HG03520 (cell line): ENCODE measurements at regions not wholly inside any gene's neighbourhood (a gene's known extent, or its start where the extent isn't known, plus 50 kb on each side); places are given as distances from the start of the nearest gene placed in this dataset.
"Not testable (repeated sequence)": the region's sequence is repeated elsewhere in the genome, so short reads cannot be mapped to it uniquely, and the experiment has no call there.

Experiments
- ATAC-seq: cut with Tn5 transposase; IDR thresholded peaks from one replicate; pipeline ENCODE4 v1.9.1; 2021; ENCODE audit warnings: mild to moderate bottlenecking, moderate library complexity; ENCODE audit not compliant: unreplicated experiment

DNA sequence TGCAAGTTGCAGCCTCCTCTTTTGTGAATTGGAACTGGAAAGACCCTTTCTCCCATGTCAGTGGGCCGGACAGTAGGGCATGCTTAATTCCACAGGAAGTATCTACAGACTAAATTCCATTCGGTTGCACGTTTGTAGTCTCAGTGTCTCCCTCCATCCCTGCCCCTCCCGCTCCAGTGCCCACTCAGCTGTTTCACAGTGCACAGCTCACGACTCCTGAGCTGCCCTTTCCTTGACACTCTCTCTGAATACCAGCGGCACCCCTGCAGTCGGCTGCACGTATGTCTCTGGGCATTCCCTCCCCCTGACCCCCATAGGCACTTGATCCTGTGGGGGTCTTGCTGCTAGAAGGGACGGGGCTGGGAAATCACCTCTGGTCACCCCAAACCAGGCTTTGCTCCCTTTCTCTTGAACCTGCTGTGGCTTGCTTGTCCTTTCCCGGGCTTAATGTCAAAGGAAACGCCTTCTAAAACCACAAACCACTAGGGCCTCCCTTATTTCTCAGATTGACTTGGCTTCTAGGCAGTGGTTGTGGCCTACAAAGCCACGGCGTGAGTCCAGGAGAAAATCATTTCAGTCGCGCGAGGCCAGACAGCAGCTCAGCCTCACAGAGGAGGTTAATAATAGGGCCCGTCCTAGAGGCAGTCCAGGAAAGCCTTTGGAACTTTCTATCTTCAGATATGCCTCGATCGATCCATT, 365.3 kb upstream of the PROX1 start:
- peak; percentile 65 for ATAC-seq

DNA sequence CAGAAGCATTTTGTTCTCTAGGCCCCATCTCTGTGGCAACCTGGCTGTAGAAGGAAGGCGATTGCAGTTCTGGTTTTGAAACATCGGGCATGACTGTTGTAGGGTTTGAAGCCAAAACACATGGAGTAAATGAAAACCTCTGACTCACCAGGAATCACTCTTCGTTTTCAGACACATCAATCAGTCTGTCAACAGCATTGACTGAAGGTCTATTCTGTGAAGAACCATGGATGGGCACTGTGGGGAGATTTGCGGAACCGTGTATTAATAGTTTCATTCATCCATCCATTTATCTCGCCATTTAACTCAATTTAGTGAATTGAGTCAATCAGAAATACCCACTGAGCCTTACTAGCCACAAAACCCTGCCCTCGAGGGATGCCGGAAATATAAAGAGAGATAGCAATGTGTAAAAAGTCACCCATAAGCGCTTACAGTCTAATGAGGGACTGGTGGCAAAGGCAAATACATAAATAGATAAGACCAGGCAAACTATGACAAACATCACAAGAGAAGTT, 364.6 kb upstream of the PROX1 start:
- ATAC-seq: peak; percentile 59

DNA sequence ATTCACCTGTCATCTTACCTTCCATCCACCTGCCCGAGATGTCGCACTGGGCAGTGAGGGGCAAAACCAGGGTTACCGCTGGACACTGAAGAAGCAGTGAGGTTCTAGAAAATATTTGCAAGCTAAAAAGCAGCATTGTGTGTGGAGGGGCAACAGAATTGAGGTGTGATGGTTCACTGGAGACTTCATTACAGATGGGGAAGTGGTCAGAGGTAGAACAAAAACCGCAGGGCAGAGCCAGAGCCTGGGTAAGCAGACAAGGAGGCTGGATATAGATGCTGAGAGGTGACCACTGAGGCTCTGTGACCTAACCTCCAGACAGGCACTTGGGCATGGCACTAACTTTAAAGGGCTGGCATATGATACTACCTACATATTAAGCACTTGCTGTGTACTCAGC, 363.9 kb upstream of the PROX1 start:
- no peak for ATAC-seq

DNA sequence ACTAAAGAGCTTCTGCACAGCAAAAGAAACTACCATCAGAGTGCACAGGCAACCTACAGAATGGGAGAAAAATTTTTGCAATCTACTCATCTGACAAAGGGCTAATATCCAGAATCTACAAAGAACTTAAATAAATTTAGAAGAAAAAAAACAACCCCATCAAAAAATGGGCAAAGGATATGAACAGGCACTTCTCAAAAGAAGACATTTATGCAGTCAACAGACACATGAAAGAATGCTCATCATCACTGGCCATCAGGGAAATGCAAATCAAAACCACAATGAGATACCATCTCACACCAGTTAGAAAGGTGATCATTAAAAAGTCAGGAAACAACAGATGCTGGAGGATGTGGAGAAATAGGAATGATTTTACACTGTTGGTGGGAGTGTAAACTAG, 351.0 kb upstream of the PROX1 start:
- not testable (repeated sequence) for ATAC-seq

DNA sequence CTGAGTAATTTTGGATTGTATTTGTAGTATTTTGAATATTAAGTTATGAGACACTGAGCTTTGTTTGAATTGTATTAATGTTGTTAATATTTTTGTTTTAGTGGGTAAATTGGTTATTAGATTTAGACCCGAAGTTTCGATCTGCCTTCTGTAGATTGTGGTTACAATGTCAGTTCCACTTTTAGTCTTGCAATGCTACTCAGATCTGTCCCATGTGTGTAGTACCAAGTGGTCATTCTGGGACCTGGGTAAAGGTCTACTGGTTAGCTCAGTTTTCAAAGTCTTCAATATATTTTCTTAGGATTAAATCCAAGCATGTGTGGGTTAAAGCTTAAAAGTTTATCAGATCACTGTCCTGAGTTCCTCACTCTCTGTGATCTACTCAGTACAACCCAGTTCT, 346.5 kb upstream of the PROX1 start:
- ATAC-seq: peak; percentile 44

DNA sequence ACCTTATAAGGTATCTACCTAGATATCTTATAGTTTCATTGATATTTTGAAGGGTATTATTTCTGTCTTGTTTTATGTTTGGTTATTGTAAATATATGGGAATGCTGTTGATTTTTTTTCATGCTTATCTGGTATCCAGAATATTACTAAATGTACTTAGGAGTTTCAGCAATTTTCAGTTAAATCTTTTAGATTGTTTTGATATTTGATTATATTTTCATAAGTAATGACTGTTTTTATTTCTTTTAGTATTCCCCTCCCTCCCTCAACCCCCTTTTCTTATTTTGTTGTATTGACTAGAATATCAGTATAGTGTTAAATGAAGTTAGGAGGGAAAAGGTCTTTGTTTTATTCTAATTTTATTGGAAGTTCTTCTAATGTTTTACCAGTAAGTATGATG, 344.4 kb upstream of the PROX1 start:
- no peak for ATAC-seq

DNA sequence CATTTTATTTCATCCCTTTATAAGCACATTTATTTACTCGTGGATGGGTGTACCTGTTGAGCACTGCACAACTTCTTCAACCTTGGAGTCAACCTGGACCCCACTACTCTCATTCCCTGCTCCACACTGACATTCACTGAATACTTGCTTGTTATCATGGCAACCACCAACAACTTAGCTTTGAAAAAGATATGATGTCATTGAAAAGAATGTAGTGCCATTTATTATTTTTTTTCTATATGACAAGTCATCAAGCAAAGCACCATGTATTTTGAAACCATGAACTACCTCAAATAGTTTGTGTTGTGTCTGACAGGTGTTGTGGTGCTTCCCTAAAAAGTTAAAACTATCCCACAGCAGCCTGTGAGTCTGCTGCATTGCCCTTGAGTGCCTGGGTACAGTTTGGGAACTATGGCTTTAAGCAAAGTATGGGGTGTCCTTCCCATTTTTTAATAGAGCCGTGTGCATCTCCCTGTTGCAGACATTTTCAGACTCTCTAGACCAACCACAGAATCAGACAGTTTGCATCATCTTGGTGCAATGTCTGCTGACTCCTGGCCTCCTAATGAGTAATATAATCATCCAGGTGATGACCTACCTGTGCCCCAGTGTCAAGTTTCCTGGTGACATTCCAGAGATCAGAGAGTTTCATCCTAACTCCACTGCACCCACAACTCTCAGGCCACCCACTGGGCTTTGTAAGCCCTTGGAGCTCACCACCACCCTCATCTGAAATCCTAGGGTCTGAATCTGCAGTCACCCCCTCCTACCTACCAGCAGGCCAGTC, 339.7 kb upstream of the PROX1 start:
- no peak for ATAC-seq

DNA sequence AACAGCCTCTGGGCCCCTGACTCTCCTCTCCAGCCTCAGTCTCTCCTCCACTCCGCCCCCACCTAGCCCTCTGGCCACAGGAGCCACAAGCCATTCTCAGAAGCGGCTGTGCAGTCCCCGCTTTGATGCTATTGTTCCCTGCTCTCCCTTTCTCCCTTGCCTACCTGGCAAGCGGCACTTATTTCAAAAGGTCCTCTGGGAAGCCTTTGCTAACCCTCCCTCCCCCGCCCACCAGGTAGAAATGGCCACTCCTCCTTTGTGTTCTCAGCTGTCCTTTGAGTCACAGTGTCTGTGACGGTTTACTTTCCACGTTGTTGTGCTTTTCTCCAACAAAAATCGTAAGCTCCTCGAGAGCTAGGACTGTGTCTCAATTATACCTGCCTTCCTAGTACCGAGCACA, 338.4 kb upstream of the PROX1 start:
- ATAC-seq: no peak

DNA sequence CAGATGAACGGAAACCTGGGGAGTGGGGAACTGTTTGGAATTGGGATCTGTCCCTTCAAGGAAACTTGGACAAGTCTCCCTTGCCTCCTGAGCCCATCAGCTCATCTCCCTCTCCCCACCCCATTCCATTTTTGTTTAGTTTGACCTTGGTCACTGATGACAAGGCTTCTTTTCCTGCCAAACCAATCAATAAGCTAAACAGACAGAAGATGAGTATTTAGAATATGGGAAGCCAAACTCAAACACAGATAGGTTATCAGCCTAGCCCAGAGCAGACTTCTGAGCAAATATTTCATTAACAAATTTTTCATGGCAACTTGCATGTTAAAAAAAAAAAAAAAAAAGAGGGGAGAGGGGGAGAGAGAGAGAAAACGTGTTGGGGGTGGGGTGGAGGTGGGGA, 337.2 kb upstream of the PROX1 start:
- no peak for ATAC-seq

DNA sequence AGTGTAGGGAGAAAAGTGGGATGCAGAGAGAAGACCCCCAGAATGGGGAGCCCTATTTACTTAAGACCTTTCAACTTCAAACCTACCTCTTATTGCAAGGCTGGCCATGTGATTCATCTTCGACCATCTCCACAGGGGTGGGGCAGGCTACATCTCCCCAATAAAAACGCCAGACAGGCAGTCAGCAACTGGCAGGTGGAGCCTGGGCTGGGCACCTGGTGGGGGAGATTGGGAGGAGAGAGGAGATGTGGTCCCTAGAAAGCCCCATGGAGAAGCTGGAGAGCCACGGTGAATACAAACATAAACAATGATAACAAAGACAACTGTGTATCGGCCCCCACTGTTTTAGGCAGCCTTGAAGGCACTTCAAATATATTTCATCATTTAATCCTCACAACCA, 336.7 kb upstream of the PROX1 start:
- ATAC-seq: no peak

DNA sequence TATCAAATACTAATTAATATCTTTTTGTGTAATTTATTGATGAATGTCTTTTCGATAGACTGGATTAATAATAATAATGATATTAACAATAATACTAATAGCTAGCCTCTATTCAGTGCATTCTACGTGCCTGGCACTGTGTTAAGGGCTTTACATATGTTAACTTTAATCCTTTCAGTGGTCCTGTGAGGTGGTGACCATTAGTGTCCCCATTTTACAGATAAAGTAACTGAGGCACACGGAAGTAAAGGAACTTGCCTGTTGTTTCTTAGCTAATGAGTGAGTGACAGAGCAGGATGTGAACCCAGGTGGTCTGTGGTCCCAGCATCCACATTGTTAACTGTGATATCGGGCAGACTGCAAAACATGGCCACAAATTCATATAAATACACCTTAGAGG, 335.7 kb upstream of the PROX1 start:
- no peak for ATAC-seq

DNA sequence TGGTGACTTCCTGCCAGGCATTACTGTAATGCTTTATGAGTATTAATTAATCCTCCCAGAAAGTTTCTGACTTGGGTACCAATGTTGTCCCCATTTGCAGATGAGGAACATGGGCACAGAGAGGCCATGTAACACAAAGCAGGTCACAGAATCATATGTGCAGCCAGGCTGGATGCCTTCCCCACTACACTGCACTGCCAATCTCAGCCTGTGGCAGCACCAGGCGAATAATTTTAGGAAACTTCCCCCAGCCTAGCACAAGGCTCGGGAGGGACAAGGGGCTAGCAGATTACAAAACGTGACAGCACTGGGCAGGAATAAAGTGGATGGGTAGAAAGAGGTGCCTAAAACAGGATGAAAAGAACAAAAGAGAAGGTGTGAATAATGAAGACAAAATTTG, 331.7 kb upstream of the PROX1 start:
- no peak for ATAC-seq

DNA sequence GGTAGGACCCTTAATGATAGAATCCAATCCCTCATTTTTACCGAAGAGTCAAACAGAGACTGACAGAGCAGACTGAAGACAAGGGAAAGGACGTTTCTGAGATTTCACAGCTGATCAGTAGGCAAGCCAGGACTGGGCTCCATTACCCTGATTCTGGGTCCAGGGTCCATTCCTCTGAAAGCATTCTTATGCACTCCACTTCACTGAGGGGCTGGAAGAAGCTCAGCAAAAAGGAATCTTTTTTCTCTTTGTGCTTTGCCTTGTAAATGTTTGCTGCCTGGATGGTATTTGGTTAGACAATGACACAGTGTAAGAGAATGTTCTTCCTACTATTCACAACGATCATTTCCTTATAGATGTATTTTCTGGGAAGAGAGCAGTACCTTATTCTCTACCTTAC, 331.3 kb upstream of the PROX1 start:
- no peak for ATAC-seq

DNA sequence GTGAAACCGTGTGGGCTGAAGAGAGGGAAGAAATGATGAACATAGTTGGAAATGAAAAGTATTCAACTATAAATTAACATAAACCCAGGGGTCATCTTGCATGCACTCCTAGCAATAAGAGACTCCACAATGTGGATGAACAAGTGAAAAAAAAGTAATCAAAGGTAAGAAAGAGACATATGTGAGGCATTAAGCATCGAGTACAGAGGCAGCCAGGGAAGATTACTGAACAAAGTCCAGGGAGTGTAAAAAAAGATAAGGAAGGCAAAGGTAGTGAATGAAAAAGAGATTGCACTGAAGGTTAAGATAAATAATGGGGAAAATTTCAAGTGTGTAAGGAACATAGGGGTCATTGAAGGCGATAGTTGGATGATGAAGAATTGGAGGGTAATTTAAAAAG, 330.8 kb upstream of the PROX1 start:
- ATAC-seq: no peak

DNA sequence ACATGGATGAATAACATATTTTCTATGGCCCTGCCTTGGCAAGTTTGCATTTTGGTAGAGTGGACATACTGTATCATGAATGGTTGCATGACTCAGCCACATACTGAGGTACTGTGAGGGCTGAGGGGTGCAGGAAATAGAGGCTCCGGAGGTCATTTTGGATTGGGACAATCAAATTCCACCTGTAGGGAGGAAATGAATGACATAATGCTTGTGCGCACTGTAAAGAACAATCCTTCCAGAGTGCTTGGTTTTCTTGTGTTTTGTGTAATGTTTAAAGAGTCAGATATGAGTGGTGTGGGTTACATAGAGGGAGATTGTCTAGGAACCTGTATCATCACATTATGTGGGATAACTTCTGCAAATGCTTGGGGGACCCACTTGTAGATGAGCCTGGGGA, 329.9 kb upstream of the PROX1 start:
- no peak for ATAC-seq

DNA sequence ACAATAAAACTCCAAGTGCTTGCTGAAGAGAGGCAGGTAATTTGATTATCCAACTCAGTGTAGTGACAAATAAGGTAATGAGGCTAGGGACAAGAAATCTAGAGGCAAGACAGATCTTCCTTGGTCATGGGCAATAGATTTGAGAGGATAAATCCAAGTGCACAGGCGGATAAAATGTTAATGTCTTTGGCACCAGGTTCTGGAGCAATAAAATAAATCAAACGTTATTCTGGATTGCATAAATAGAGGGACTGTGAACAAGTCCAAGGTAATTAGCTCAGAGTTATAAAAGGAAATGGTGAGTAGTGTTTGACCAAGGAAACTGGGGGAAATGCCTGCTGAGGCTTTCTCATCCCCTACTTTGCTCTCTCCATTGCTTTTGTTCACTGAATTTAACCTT, 329.3 kb upstream of the PROX1 start:
- ATAC-seq: no peak

DNA sequence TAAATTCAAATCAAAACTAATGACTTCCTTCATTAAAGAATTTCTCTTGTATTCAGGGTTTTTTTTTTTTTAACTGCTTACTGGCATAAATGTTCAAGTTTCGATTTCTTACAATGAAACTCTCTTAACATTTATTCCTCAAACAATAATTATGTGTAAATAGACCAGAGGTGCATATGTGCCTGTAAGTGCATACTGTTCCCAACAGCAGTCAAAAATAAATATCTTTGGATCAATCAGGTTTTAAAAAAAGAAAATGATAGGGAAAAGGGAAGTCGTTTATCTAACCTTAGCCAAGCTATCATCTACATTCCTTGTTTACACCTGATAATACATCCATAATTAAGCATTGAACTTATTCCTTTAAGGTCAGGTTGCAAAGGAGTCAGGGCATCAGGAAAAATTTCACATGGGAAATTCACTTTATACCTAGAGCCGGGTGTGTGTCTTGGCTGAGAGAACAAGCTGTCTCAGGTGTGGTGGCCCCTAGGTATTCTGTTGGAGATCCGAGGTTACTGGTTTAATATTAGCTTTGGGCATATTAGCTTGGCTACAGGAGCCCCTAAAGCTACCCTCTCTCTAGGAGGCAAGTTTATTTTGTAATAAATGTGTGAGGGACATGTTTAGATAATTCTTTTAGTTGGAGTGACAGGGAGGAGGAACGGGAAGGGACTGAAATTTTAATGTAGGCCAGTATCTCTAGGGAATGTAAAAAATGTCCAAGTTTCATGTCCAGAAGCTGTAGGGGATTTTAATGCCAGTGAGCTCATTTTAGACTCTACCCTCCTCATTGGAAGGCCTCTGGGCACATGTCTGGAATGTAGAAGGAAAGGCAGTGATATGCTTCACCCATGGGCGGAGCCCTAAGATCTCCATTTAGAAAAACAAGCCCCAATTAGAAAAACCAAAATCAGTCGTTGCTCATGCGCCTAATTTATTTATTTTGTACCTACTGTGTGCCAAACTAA, 327.9 kb upstream of the PROX1 start:
- ATAC-seq: no peak

DNA sequence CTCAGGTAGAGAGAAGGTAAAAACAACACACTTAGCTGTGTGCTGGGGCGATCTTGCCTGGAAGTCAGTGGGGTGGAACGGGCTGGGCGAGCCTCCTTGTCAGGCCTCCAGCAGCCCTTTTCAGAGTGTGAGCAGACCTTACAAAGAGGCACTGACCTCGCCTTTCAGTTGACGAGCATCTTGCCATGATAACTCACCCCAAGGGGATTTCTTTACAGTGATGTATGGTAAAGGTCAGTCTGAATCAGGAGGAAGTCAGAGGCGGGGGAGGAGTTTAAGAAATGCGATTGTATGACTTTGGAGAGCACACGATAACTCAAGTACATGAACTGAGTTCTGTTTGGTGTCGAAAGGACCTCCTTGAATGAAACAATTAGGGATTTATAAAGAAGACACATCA, 326.5 kb upstream of the PROX1 start:
- no peak for ATAC-seq

DNA sequence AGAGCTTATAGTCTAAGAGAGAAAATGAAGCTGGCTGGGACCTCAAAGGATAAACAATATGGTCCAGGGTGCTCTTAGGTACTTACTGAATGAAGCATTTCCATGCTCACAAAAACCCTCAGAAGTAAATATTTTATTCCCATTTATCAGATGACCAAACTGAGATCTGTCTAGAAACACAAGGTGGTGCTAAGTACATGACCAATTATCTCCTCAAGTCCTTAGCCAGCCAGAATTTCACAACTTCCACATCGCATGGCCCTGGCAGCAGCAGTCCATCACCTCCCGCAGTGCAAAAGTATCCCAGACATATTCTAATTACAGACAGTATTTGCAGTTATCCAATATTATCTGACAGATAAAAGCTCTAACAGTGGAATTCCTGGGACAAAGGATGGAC, 321.7 kb upstream of the PROX1 start:
- ATAC-seq: no peak

DNA sequence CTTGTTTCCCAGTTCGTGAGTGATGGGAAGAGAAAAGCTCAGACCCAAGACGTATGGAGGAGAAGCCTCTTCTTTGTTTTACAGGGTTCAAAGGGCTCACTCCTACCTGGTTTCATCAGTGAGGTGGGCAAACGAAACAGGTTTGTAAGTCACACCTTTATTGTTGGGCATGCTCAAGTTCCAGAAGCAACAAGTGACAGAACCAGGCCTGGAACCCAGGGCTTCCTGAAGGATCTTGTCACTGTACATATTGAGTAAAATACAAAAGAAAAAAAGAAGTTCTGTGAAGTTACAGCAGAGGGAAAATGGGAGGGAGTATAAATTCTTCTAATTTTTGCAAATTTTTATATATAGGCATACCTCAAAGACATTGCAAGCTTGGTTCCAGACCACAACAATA, 320.9 kb upstream of the PROX1 start:
- ATAC-seq: no peak

DNA sequence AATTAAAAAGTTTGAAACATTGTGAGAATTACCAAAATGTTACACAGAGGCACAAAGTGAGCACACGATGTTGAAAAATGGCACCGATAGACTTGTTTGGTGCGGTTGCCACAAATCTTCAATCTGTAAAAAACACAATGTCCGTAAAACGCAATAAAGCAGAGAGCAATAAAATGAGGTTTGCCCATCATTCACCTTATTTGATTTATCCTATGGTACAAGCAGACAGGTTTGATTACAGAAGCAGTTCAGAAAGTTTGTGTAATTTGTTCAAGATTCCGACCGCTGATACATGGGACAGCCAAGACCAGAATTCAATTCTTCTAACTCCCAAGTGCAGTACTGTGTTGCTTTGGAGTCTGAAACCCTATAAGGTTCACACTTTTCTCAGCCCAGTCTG, 318.3 kb upstream of the PROX1 start:
- ATAC-seq: no peak
